ENCODE measurements at regions not wholly inside any gene's neighbourhood (a gene's known extent, or its start where the extent isn't known, plus 50 kb on each side); places are given as distances from the start of the nearest gene placed in this dataset.

DNA sequence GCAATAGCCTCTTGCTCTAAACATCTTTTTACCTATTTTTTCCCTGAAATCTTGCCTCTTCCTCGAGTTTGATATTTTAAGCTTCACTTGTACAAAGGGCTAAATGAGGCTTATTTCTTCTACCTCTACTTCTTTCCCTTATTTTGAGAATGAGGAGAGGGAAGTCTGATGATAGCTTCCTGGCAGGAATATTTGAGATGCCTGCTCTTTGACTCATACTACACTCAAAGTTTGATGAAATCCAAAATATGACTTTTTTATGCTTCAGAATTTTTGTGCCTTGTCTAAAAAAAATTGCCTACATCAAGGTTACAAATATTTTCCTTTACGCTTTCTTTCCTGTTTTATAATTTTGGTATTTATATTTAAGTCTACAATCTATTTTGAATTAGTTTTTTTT lies 624.4 kb upstream of the PLXNA2 start:
- Histone ChIP-seq H3K4me3 (ENCODE audit: low read length) (no peak overlapping the region), H3K4me1 (ENCODE audit: control insufficient read depth, insufficient read depth, low read length) (peaks cover 7% of the 10 kb centered on the region), H3K9ac (ENCODE audit: low read depth, low read length) (no peak overlapping the region), H3K36me3 (ENCODE audit: insufficient read depth, low read length) (no peaks in the 10 kb centered on the region), H3K9me3 (replicated peaks; ENCODE audit: low read length) (no peaks in the 10 kb centered on the region), H3K4me2 (ENCODE audit: low read length) (peak overlapping the region; percentile 39), H3K27me3 (ENCODE audit: control insufficient read depth, insufficient read depth, low read length) (no peaks in the 10 kb centered on the region)

DNA sequence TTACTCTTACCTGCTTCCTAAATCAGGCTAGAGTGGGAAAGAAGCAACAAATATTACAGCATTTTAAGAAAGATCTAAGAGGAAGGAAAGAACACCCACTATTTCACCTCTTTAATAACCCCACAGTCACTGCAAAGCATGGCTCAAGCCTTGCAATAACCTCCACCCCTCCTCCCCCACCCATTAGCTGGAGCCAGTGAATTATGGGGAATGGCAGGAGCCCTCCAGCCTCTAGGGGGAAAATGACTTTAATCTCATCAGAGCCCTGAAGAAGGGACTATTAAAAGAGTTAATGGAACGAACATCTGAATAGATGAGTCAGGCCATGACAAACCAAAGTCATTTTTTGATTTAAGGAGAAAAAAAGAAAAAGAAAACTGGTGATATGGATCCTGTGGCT lies 630.7 kb upstream of the PLXNA2 start:
- no peak overlapping the region for H3K4me3 ChIP-seq (ENCODE audit: low read length)

DNA sequence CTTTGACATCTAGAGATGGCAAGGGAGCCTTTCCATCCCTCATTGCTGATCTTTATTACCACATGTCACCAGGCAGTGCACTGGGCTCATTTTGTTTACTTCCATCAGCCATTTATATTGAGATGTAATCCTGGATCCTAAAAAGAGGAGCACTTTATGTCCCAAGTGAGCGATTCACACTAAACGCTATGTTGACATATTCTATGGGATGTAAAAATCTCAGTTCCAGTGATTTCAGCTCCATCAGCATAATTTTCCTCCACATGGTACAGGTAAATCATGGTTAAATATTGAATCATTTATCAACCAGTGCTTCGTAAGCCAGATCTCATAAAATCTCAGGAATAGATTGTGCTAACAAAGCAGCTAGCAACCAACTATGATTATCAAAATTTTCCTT lies 634.8 kb upstream of the PLXNA2 start:
- Histone ChIP-seq H3K9ac (ENCODE audit: low read depth, low read length) (no peak overlapping the region), H3K4me1 (ENCODE audit: control insufficient read depth, insufficient read depth, low read length) (peaks cover 5% of the 10 kb centered on the region), H3K9me3 (replicated peaks; ENCODE audit: low read length) (no peaks in the 10 kb centered on the region), H3K4me3 (ENCODE audit: low read length) (no peak overlapping the region), H3K4me2 (ENCODE audit: low read length) (no peak overlapping the region), H3K27me3 (ENCODE audit: control insufficient read depth, insufficient read depth, low read length) (no peaks in the 10 kb centered on the region), H3K36me3 (ENCODE audit: insufficient read depth, low read length) (no peaks in the 10 kb centered on the region)

More for the DNA sequence above, 630.7 kb upstream of the PLXNA2 start:
- Histone ChIP-seq H3K4me2 (ENCODE audit: low read length) (no peak overlapping the region), H3K9ac (ENCODE audit: low read depth, low read length) (no peak overlapping the region), H3K9me3 (replicated peaks; ENCODE audit: low read length) (no peaks in the 10 kb centered on the region), H3K36me3 (ENCODE audit: insufficient read depth, low read length) (no peaks in the 10 kb centered on the region), H3K4me1 (ENCODE audit: control insufficient read depth, insufficient read depth, low read length) (no peaks in the 10 kb centered on the region), H3K27me3 (ENCODE audit: control insufficient read depth, insufficient read depth, low read length) (no peaks in the 10 kb centered on the region)

DNA sequence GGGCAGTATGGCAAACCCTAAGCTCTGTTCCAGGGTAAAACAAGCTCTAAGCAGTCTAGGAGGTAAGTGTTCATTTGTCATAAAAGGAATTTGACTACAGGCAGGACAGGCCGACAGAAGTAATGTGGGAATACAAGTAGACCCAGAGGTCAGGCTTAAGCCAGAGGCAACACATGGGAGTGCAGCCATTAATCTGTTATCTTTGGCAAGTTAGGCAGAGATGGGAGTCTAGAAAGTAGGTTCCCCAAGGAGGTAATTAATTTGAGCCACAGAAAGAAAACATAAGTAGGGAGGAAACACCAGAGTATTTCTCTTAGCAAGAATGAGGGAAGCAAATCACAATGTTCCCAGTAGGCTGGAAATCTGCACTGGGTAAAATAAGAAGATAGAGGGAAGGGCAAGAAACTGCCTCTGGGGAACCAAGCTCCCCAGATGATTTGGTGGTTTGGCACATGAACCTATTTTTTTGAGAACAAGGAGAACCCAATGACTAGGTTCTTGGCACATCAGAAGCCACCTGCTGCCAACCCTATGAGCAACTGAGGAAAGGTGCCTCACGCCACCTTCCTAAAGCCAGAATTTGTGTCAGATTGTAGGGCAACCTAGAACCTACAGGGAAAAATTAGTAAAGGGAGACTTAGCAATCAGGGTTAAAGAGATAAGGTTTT lies 636.4 kb upstream of the PLXNA2 start:
- no peak overlapping the region for H3K9ac ChIP-seq (ENCODE audit: low read depth, low read length)
- no peak overlapping the region for H3K4me2 ChIP-seq (ENCODE audit: low read length)
- no peaks in the 10 kb centered on the region for H3K36me3 ChIP-seq (ENCODE audit: insufficient read depth, low read length)
- no peaks in the 10 kb centered on the region for H3K9me3 ChIP-seq (replicated peaks; ENCODE audit: low read length)
- peaks cover 5% of the 10 kb centered on the region for H3K4me1 ChIP-seq (ENCODE audit: control insufficient read depth, insufficient read depth, low read length)
- H3K4me3 ChIP-seq (ENCODE audit: low read length): no peak overlapping the region
- no peaks in the 10 kb centered on the region for H3K27me3 ChIP-seq (ENCODE audit: control insufficient read depth, insufficient read depth, low read length)

DNA sequence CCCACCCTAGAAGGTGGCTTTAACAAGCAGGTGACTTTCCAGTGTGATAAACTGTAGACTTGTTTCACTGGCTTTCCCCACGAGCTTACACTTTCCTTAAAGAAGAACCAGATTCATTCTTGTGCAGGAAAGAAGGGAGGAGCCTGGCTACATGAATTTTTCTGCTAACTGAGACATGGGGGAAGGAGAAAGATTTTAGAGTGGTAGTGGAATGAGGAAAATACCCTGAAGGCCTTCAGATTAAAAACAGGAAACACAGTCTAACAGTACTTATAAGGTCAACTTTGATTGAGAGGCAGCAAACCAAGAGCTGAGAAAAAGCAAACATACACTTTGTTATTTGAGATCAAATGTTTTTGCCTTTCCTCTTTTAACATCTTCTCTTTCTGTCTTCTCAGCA lies 640.9 kb upstream of the PLXNA2 start:
- H3K9ac ChIP-seq (ENCODE audit: low read depth, low read length): no peak overlapping the region
- H3K27me3 ChIP-seq (ENCODE audit: control insufficient read depth, insufficient read depth, low read length): no peaks in the 10 kb centered on the region
- no peak overlapping the region for H3K4me3 ChIP-seq (ENCODE audit: low read length)
- H3K4me1 ChIP-seq (ENCODE audit: control insufficient read depth, insufficient read depth, low read length): peaks cover 5% of the 10 kb centered on the region
- H3K9me3 ChIP-seq (replicated peaks; ENCODE audit: low read length): no peaks in the 10 kb centered on the region
- H3K36me3 ChIP-seq (ENCODE audit: insufficient read depth, low read length): no peaks in the 10 kb centered on the region
- H3K4me2 ChIP-seq (ENCODE audit: low read length): no peak overlapping the region

DNA sequence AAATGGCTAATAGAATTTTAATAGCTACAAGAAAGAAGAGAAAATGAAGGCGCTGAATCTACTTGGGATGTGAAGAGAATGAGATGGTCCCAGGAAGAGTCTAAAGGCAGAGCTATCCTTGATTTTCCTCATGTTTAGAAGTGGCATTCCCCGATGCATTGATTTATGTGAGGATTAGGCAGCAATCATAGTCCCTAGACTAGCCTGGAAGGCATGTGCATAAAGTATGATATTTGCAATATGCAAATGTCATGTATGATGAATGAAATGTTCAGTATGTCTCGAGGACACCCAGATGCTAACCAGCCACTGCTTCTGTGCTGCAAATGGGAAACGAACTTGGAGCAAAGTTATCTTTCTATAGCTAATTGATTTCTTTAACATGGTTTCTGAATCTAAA lies 641.5 kb upstream of the PLXNA2 start:
- no peak overlapping the region for H3K4me3 ChIP-seq (ENCODE audit: low read length)
- H3K27me3 ChIP-seq (ENCODE audit: control insufficient read depth, insufficient read depth, low read length): no peaks in the 10 kb centered on the region
- peaks cover under 1% of the 10 kb centered on the region for H3K4me1 ChIP-seq (ENCODE audit: control insufficient read depth, insufficient read depth, low read length)
- no peaks in the 10 kb centered on the region for H3K9me3 ChIP-seq (replicated peaks; ENCODE audit: low read length)
- no peak overlapping the region for H3K9ac ChIP-seq (ENCODE audit: low read depth, low read length)
- H3K36me3 ChIP-seq (ENCODE audit: insufficient read depth, low read length): no peaks in the 10 kb centered on the region
- no peak overlapping the region for H3K4me2 ChIP-seq (ENCODE audit: low read length)

DNA sequence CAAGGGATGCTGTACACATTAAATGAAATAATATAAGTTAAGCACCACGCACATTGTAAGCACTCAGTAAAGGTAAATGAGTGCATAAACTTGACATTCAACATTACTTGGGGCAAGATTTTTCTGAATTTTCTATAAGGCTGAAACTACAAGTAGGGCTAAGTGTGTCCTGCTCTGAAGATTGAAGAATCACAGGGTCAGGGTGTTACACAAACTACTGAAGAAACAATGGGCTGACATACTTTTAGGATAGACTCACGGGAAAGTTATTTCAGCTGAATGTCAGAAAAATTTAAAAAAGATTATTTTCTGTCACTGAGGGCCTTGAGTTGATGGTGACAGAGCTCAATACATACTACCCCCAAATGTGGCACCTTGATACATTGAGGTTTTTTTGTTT lies 644.2 kb upstream of the PLXNA2 start:
- H3K27me3 ChIP-seq (ENCODE audit: control insufficient read depth, insufficient read depth, low read length): no peaks in the 10 kb centered on the region
- no peaks in the 10 kb centered on the region for H3K9me3 ChIP-seq (replicated peaks; ENCODE audit: low read length)
- H3K36me3 ChIP-seq (ENCODE audit: insufficient read depth, low read length): no peaks in the 10 kb centered on the region
- no peak overlapping the region for H3K4me2 ChIP-seq (ENCODE audit: low read length)
- H3K4me3 ChIP-seq (ENCODE audit: low read length): no peak overlapping the region
- no peaks in the 10 kb centered on the region for H3K4me1 ChIP-seq (ENCODE audit: control insufficient read depth, insufficient read depth, low read length)
- no peak overlapping the region for H3K9ac ChIP-seq (ENCODE audit: low read depth, low read length)

DNA sequence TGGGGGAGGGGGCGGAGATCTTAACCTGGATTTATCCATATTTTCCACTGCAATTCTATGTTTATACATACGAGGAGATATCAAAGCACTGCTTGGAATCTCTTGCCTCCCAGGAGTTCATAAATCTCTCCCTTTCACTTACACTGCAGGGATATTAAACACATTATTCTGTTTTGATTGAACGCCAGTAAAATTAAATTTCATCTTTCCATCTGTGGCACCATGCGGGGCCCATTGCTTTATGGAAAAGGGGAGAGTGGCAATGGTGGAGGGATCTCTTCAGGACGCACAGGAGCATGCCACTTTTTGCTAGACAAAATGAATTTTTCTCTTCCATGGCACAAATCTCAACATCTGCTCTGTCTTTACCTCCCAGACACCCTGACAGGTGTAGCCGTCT lies 648.0 kb upstream of the PLXNA2 start:
- Histone ChIP-seq H3K9me3 (replicated peaks; ENCODE audit: low read length) (no peaks in the 10 kb centered on the region), H3K4me3 (ENCODE audit: low read length) (no peak overlapping the region), H3K36me3 (ENCODE audit: insufficient read depth, low read length) (no peaks in the 10 kb centered on the region), H3K9ac (ENCODE audit: low read depth, low read length) (no peak overlapping the region), H3K4me2 (ENCODE audit: low read length) (no peak overlapping the region), H3K4me1 (ENCODE audit: control insufficient read depth, insufficient read depth, low read length) (no peaks in the 10 kb centered on the region), H3K27me3 (ENCODE audit: control insufficient read depth, insufficient read depth, low read length) (no peaks in the 10 kb centered on the region)

DNA sequence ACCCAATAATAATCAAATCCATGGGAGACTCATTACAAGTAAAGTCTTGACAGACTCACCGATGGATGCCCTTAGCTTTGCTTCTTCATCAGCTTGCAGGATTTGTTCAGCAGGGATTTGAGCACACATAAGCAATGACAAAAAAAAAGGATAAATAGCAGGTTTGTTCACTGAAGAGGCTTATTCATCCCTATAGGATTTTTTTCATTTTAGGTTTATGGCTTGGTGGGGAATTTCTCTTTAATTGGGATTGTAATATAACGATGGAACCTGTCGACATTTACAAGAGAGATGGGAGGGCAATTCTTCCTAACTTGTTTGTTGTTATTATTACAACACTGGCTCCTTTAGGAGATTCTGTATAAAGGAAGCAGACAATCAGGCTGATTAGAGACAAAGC lies 649.1 kb upstream of the PLXNA2 start:
- Histone ChIP-seq H3K4me1 (ENCODE audit: control insufficient read depth, insufficient read depth, low read length) (no peaks in the 10 kb centered on the region), H3K9ac (ENCODE audit: low read depth, low read length) (no peak overlapping the region), H3K9me3 (replicated peaks; ENCODE audit: low read length) (no peaks in the 10 kb centered on the region), H3K4me3 (ENCODE audit: low read length) (no peak overlapping the region), H3K27me3 (ENCODE audit: control insufficient read depth, insufficient read depth, low read length) (no peaks in the 10 kb centered on the region), H3K36me3 (ENCODE audit: insufficient read depth, low read length) (no peaks in the 10 kb centered on the region), H3K4me2 (ENCODE audit: low read length) (no peak overlapping the region)

DNA sequence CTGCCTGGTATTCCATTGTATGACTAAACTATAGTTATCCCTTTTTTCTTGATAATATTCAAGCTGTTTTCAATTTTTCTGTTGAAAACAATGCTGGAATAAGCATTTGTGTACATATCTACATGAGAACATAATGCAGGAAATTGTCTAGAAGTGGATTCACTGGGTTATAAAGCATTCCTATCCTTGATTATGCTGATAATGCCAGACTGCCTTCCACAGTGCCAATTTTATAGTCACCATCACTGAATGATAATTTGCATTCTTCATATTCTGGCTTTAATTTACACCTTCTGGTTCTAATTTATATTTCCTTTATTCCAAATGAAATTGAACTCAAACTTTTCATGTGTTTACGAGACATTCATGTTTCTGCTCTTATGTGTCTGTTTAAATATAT lies 651.0 kb upstream of the PLXNA2 start:
- Histone ChIP-seq H3K4me1 (ENCODE audit: control insufficient read depth, insufficient read depth, low read length) (no peaks in the 10 kb centered on the region), H3K4me3 (ENCODE audit: low read length) (no peak overlapping the region), H3K9me3 (replicated peaks; ENCODE audit: low read length) (no peaks in the 10 kb centered on the region), H3K36me3 (ENCODE audit: insufficient read depth, low read length) (no peaks in the 10 kb centered on the region), H3K9ac (ENCODE audit: low read depth, low read length) (no peak overlapping the region), H3K4me2 (ENCODE audit: low read length) (no peak overlapping the region), H3K27me3 (ENCODE audit: control insufficient read depth, insufficient read depth, low read length) (no peaks in the 10 kb centered on the region)

DNA sequence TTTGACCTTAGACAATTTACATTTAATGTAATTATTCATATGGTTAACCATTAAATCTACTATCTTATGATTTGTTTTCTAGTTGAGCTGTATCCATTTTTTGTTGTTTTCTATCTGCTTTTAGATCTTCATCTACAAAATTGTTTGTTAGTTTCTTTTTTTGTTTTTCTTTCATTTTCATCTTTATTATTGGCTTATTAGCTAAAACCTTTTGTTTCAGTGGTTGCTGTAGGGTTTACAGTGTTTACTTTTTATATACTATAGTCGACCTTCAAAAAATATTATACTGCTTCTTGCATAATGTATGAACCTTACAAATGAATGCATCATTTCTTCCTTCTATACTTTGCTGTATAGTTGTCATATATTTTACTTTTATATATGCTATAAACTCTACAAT lies 651.6 kb upstream of the PLXNA2 start:
- Histone ChIP-seq H3K4me1 (ENCODE audit: control insufficient read depth, insufficient read depth, low read length) (no peaks in the 10 kb centered on the region), H3K4me3 (ENCODE audit: low read length) (no peak overlapping the region), H3K9ac (ENCODE audit: low read depth, low read length) (no peak overlapping the region), H3K4me2 (ENCODE audit: low read length) (no peak overlapping the region), H3K36me3 (ENCODE audit: insufficient read depth, low read length) (no peaks in the 10 kb centered on the region), H3K27me3 (ENCODE audit: control insufficient read depth, insufficient read depth, low read length) (no peaks in the 10 kb centered on the region), H3K9me3 (replicated peaks; ENCODE audit: low read length) (no peaks in the 10 kb centered on the region)

DNA sequence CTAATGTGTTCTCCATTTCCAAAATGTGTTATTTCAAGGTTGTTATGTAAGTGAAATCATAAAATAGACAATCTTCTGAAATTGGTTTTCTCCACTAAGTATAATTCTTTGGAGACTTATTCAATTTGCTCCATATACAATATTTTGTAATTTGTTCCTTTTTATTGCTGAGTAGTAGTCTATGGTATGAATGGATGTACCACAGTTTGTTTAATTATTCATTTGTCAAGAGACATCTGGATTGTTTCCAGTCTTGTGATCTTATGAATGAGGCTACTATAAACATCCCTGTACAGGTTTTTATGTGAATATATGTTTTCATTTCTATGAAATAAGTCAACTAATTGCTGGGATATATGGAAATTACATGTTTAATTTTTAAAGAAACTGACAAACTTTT lies 652.6 kb upstream of the PLXNA2 start:
- Histone ChIP-seq H3K27me3 (ENCODE audit: control insufficient read depth, insufficient read depth, low read length) (no peaks in the 10 kb centered on the region), H3K36me3 (ENCODE audit: insufficient read depth, low read length) (no peaks in the 10 kb centered on the region), H3K4me3 (ENCODE audit: low read length) (no peak overlapping the region), H3K9me3 (replicated peaks; ENCODE audit: low read length) (no peaks in the 10 kb centered on the region), H3K9ac (ENCODE audit: low read depth, low read length) (no peak overlapping the region), H3K4me2 (ENCODE audit: low read length) (no peak overlapping the region), H3K4me1 (ENCODE audit: control insufficient read depth, insufficient read depth, low read length) (no peaks in the 10 kb centered on the region)
